ENCODE measurements at regions not wholly inside any gene's neighbourhood (a gene's known extent, or its start where the extent isn't known, plus 50 kb on each side); places are given as distances from the start of the nearest gene placed in this dataset.

- DNase-seq (ENCODE audit: low read depth in 1 of 2, low spot score in 2 of 2), result no peak
- no peaks in the 10 kb centered on the region for H3K36me3 ChIP-seq
- no peaks in the 10 kb centered on the region for H3K9me3 ChIP-seq (replicated peaks)
- no peaks in the 10 kb centered on the region for H3K27me3 ChIP-seq (replicated peaks)
- peaks cover 18% of the 10 kb centered on the region for H3K4me1 ChIP-seq (replicated peaks)
- H3K27ac ChIP-seq, result no peak overlapping the region
- no peak overlapping the region for H3K4me3 ChIP-seq
Observed at GRCh38 chr7:24029068-24029467, 254.9 kb upstream of the NPY start.

- Histone ChIP-seq H3K4me1 (replicated peaks) (no peaks in the 10 kb centered on the region), H3K27me3 (replicated peaks) (no peaks in the 10 kb centered on the region), H3K36me3 (no peaks in the 10 kb centered on the region), H3K9me3 (replicated peaks) (no peaks in the 10 kb centered on the region), H3K4me3 (no peak overlapping the region), H3K27ac (no peak overlapping the region)
- DNase-seq (ENCODE audit: low read depth in 1 of 2, low spot score in 2 of 2), result no peak
Observed at GRCh38 chr7:24034251-24034650, 249.7 kb upstream of the NPY start.

GRCh38 chr7:24035366-24036032 is 248.5 kb upstream of the NPY start:
- Histone ChIP-seq H3K27me3 (replicated peaks) (no peaks in the 10 kb centered on the region), H3K4me3 (no peak overlapping the region), H3K9me3 (replicated peaks) (no peaks in the 10 kb centered on the region), H3K4me1 (replicated peaks) (no peaks in the 10 kb centered on the region), H3K27ac (no peak overlapping the region), H3K36me3 (no peaks in the 10 kb centered on the region)
- DNase-seq (ENCODE audit: low read depth in 1 of 2, low spot score in 2 of 2), result no peak

GRCh38 chr7:24036033-24036412 is 248.0 kb upstream of the NPY start:
- Histone ChIP-seq H3K4me3 (no peak overlapping the region), H3K27ac (no peak overlapping the region), H3K27me3 (replicated peaks) (no peaks in the 10 kb centered on the region), H3K9me3 (replicated peaks) (no peaks in the 10 kb centered on the region), H3K4me1 (replicated peaks) (no peaks in the 10 kb centered on the region), H3K36me3 (no peaks in the 10 kb centered on the region)
- DNase-seq (ENCODE audit: low read depth in 1 of 2, low spot score in 2 of 2), result no peak

- Histone ChIP-seq H3K9me3 (replicated peaks) (no peaks in the 10 kb centered on the region; the same call in 1 of the 2 replicates), H3K36me3 (no peaks in the 10 kb centered on the region), H3K4me3 (no peak overlapping the region), H3K27me3 (replicated peaks) (no peaks in the 10 kb centered on the region), H3K27ac (no peak overlapping the region), H3K4me1 (replicated peaks) (no peaks in the 10 kb centered on the region)
- DNase-seq (ENCODE audit: low read depth in 1 of 2, low spot score in 2 of 2), result no peak
Observed at GRCh38 chr7:24038993-24039392, 245.0 kb upstream of the NPY start.

- H3K27me3 ChIP-seq (replicated peaks), result no peaks in the 10 kb centered on the region
- H3K27ac ChIP-seq, result no peak overlapping the region
- H3K9me3 ChIP-seq (replicated peaks), result no peaks in the 10 kb centered on the region; the same call in 1 of the 2 replicates
- no peaks in the 10 kb centered on the region for H3K4me1 ChIP-seq (replicated peaks)
- no peak overlapping the region for H3K4me3 ChIP-seq
- peak in 1 of 2 experiments; percentile 6 for DNase-seq (ENCODE audit: low read depth in 1 of 2, low spot score in 2 of 2)
- H3K36me3 ChIP-seq, result no peaks in the 10 kb centered on the region
Observed at GRCh38 chr7:24039991-24040624, 243.9 kb upstream of the NPY start.

- H3K27me3 ChIP-seq (replicated peaks), result no peaks in the 10 kb centered on the region
- no peaks in the 10 kb centered on the region for H3K36me3 ChIP-seq
- no peak for DNase-seq (ENCODE audit: low read depth in 1 of 2, low spot score in 2 of 2)
- no peak overlapping the region for H3K27ac ChIP-seq
- H3K4me3 ChIP-seq, result no peak overlapping the region
- no peaks in the 10 kb centered on the region; the same call in 1 of the 2 replicates for H3K9me3 ChIP-seq (replicated peaks)
- H3K4me1 ChIP-seq (replicated peaks), result no peaks in the 10 kb centered on the region
Observed at GRCh38 chr7:24042028-24042427, 242.0 kb upstream of the NPY start.

GRCh38 chr7:24049296-24049695 is 234.7 kb upstream of the NPY start:
- H3K4me1 ChIP-seq (replicated peaks), result peaks cover 9% of the 10 kb centered on the region
- H3K36me3 ChIP-seq, result no peaks in the 10 kb centered on the region
- H3K9me3 ChIP-seq (replicated peaks), result no peaks in the 10 kb centered on the region
- DNase-seq (ENCODE audit: low read depth in 1 of 2, low spot score in 2 of 2), result no peak
- H3K4me3 ChIP-seq, result no peak overlapping the region
- peaks cover 3% of the 10 kb centered on the region; the same call in 1 of the 2 replicates for H3K27me3 ChIP-seq (replicated peaks)
- no peak overlapping the region for H3K27ac ChIP-seq

- Histone ChIP-seq H3K9me3 (replicated peaks) (no peaks in the 10 kb centered on the region), H3K4me3 (no peak overlapping the region), H3K27me3 (replicated peaks) (peaks cover 3% of the 10 kb centered on the region; the same call in 1 of the 2 replicates), H3K36me3 (no peaks in the 10 kb centered on the region), H3K27ac (no peak overlapping the region), H3K4me1 (replicated peaks) (peaks cover 9% of the 10 kb centered on the region)
- DNase-seq (ENCODE audit: low read depth in 1 of 2, low spot score in 2 of 2), result no peak
Observed at GRCh38 chr7:24050991-24051560, 232.9 kb upstream of the NPY start.

- Histone ChIP-seq H3K27ac (no peak overlapping the region), H3K27me3 (replicated peaks) (peaks cover 3% of the 10 kb centered on the region; the same call in 1 of the 2 replicates)
Observed at GRCh38 chr7:24051651-24052050, 232.3 kb upstream of the NPY start.

GRCh38 chr7:24052572-24053260 is 231.3 kb upstream of the NPY start:
- H3K4me1 ChIP-seq (replicated peaks), result peaks cover 9% of the 10 kb centered on the region
- no peak overlapping the region for H3K4me3 ChIP-seq
- no peaks in the 10 kb centered on the region; the same call in 1 of the 2 replicates for H3K27me3 ChIP-seq (replicated peaks)
- no peaks in the 10 kb centered on the region for H3K36me3 ChIP-seq
- DNase-seq (ENCODE audit: low read depth in 1 of 2, low spot score in 2 of 2), result peak in 1 of 2 experiments; percentile 36
- no peak overlapping the region for H3K27ac ChIP-seq
- no peaks in the 10 kb centered on the region for H3K9me3 ChIP-seq (replicated peaks)

More at GRCh38 chr7:24051651-24052050, 232.3 kb upstream of the NPY start:
- Histone ChIP-seq H3K36me3 (no peaks in the 10 kb centered on the region), H3K4me1 (replicated peaks) (peaks cover 9% of the 10 kb centered on the region), H3K4me3 (no peak overlapping the region), H3K9me3 (replicated peaks) (no peaks in the 10 kb centered on the region)
- DNase-seq (ENCODE audit: low read depth in 1 of 2, low spot score in 2 of 2), result no peak

- H3K4me3 ChIP-seq, result no peak overlapping the region
- no peak overlapping the region for H3K27ac ChIP-seq
- DNase-seq (ENCODE audit: low read depth in 1 of 2, low spot score in 2 of 2), result no peak
- H3K4me1 ChIP-seq (replicated peaks), result peaks cover 9% of the 10 kb centered on the region
- no peaks in the 10 kb centered on the region for H3K36me3 ChIP-seq
- no peaks in the 10 kb centered on the region; the same call in 1 of the 2 replicates for H3K27me3 ChIP-seq (replicated peaks)
- no peaks in the 10 kb centered on the region for H3K9me3 ChIP-seq (replicated peaks)
Observed at GRCh38 chr7:24054236-24054635, 229.8 kb upstream of the NPY start.

- Histone ChIP-seq H3K27me3 (replicated peaks) (no peaks in the 10 kb centered on the region), H3K9me3 (replicated peaks) (no peaks in the 10 kb centered on the region), H3K4me1 (replicated peaks) (peaks cover 9% of the 10 kb centered on the region), H3K36me3 (no peaks in the 10 kb centered on the region), H3K4me3 (no peak overlapping the region), H3K27ac (no peak overlapping the region)
- no peak for DNase-seq (ENCODE audit: low read depth in 1 of 2, low spot score in 2 of 2)
Observed at GRCh38 chr7:24057243-24057642, 226.7 kb upstream of the NPY start.

- no peaks in the 10 kb centered on the region for H3K4me1 ChIP-seq (replicated peaks)
- H3K9me3 ChIP-seq (replicated peaks), result no peaks in the 10 kb centered on the region
- no peak overlapping the region for H3K27ac ChIP-seq
- H3K4me3 ChIP-seq, result no peak overlapping the region
- no peaks in the 10 kb centered on the region for H3K27me3 ChIP-seq (replicated peaks)
- no peaks in the 10 kb centered on the region for H3K36me3 ChIP-seq
- DNase-seq (ENCODE audit: low read depth in 1 of 2, low spot score in 2 of 2), result no peak
Observed at GRCh38 chr7:24058953-24059352, 225.0 kb upstream of the NPY start.

Data from SJSA1 (cell line).